ENCODE measurements at regions not wholly inside any gene's neighbourhood (a gene's known extent, or its start where the extent isn't known, plus 50 kb on each side); places are given as distances from the start of the nearest gene placed in this dataset.

GRCh38 chr1:8094481-8095241 is 68.6 kb upstream of the ERRFI1 start:
- H3K9me3 Mint-ChIP-seq, result no peaks in the 10 kb centered on the region
- H3K4me3 Mint-ChIP-seq, result no peak overlapping the region
- DNase-seq, result no peak
- peak overlapping the region in 2 of 6 donors; percentile 46 to 80 for H3K27ac Mint-ChIP-seq
- H3K36me3 Mint-ChIP-seq, result peaks cover 0 to 7% (median 3%) of the 10 kb centered on the region in 3 donors
- H3K4me1 Mint-ChIP-seq, result no peaks in the 10 kb centered on the region
- H3K27me3 Mint-ChIP-seq (ENCODE audit: low read depth in 3 of 3), result peaks cover 3 to 7% (median 4%) of the 10 kb centered on the region in 3 donors

- peak overlapping the region in 2 of 6 donors; percentile 16 to 23 for H3K27ac Mint-ChIP-seq
- H3K4me1 Mint-ChIP-seq, result no peaks in the 10 kb centered on the region
- H3K27me3 Mint-ChIP-seq (ENCODE audit: low read depth in 3 of 3), result peaks cover 3 to 6% (median 4%) of the 10 kb centered on the region in 3 donors
- no peak for DNase-seq
- H3K9me3 Mint-ChIP-seq, result no peaks in the 10 kb centered on the region
- H3K4me3 Mint-ChIP-seq, result no peak overlapping the region
- peaks cover 0 to 7% (median 3%) of the 10 kb centered on the region in 3 donors for H3K36me3 Mint-ChIP-seq
These were observed 67.3 kb upstream of the ERRFI1 start for GRCh38 chr1:8093221-8093980.

DNA sequence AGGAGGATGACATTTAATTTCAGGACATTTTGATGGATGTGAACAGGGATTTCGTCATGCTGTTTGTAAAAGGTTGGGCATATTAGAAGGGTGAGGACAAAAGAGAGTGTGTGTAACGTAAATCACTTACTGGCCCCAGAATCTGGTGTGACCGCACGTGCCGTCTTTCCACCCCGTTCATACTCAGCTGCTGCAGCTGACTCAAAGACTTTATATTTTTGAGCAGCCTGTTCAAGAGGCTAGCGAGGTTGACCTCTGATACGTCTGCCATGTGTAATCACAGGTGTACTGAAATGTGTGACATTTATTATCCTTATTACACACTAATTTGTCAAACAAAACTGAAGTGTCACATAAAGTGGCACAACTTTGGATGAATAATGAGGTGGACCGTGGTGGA is 66.5 kb upstream of the ERRFI1 start:
- no peak overlapping the region for H3K4me3 Mint-ChIP-seq
- no peaks in the 10 kb centered on the region for H3K9me3 Mint-ChIP-seq
- DNase-seq, result no peak
- H3K36me3 Mint-ChIP-seq, result peaks cover 0 to 7% (median 3%) of the 10 kb centered on the region in 3 donors
- H3K27me3 Mint-ChIP-seq (ENCODE audit: low read depth in 3 of 3), result peaks cover 3 to 7% (median 4%) of the 10 kb centered on the region in 3 donors
- no peak overlapping the region for H3K27ac Mint-ChIP-seq
- H3K4me1 Mint-ChIP-seq, result no peaks in the 10 kb centered on the region

DNA sequence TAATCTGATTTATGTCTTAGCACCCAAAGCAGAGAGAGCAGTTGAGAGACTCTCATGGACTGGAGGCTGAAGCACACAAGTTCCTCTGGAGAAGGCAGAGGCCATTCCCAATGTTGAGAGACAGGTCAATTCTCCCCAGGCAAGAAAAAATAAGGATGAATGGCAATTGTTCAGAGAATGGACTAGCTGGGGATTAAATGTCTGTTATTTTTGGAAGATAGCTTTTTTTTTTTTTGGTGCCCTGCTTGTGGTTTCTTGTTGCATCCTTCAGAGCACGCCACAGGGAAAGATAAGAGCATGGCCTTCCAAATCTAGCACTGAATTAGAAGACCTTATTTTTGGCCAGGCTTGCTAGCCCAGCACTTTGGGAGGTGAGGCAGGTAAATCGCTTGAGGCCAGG is 65.6 kb upstream of the ERRFI1 start:
- no peak overlapping the region for H3K4me3 Mint-ChIP-seq
- no peak for DNase-seq
- no peaks in the 10 kb centered on the region for H3K4me1 Mint-ChIP-seq
- peaks cover 0 to 7% (median 3%) of the 10 kb centered on the region in 3 donors for H3K36me3 Mint-ChIP-seq
- H3K9me3 Mint-ChIP-seq, result no peaks in the 10 kb centered on the region
- peaks cover 4 to 12% (median 5%) of the 10 kb centered on the region in 3 donors for H3K27me3 Mint-ChIP-seq (ENCODE audit: low read depth in 3 of 3)
- H3K27ac Mint-ChIP-seq, result peak overlapping the region in 2 of 6 donors; percentile 18 to 47

DNA sequence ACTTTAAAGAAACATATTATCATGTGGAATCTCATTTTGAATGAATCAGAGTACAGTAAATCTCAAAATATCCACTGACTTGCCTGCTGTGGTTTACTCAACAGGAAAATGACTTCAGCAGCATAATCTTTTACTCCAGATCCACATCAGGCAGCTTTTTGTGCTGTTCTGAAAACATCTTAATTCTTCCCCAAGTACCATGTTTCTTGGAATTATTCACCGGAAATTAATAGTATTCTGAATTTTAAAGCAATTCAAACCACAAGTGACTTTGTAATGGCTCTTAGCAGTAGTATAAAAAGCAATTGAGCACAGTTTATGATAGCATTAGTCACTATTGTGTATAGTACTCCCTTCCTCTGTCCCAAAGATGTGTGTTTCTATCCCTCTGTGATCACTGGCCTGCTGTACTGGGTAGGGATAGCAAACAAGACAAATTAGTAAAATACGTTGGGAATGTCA is 64.2 kb upstream of the ERRFI1 start:
- no peaks in the 10 kb centered on the region for H3K9me3 Mint-ChIP-seq
- peaks cover 0 to 7% (median 3%) of the 10 kb centered on the region in 3 donors for H3K36me3 Mint-ChIP-seq
- no peaks in the 10 kb centered on the region for H3K4me1 Mint-ChIP-seq
- H3K27me3 Mint-ChIP-seq (ENCODE audit: low read depth in 3 of 3), result peaks cover 4 to 12% (median 5%) of the 10 kb centered on the region in 3 donors
- no peak for DNase-seq
- no peak overlapping the region for H3K4me3 Mint-ChIP-seq
- H3K27ac Mint-ChIP-seq, result peak overlapping the region in 1 of 6 donors; percentile 22

DNA sequence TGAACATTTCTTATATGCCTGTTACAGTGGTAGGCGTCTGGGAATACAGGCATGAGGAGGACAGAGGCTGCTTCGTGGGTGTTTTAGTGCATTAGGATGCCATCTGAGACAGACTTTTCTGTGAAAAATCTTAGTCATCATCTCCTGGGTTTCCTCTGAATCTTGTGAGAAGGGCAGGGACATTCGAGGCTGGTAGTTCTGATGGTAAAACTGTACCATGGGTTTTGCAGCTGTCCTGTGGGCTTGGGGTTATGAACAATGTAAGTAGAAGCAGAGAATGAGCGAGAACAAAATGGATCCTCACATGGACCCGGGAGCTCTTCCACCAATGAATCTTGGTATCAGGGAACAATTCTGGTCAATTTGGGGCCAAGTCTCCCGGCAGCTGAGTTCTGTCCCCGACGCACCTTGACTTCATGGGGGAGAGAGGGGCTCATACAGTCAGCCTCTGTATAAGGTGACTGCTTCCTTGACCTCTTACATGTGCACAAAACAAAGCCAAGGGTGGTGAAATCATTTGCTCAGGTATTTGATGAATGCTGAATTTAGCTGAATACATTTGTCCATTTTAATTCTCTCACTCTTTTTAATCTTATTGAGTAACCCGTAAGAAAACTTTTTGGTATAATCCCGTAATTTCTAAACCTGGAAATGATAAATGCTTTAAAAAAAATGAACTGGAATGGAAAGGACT is 63.6 kb upstream of the ERRFI1 start:
- no peaks in the 10 kb centered on the region for H3K9me3 Mint-ChIP-seq
- peaks cover under 1 to 9% (median 5%) of the 10 kb centered on the region in 3 donors for H3K27me3 Mint-ChIP-seq (ENCODE audit: low read depth in 3 of 3)

DNA sequence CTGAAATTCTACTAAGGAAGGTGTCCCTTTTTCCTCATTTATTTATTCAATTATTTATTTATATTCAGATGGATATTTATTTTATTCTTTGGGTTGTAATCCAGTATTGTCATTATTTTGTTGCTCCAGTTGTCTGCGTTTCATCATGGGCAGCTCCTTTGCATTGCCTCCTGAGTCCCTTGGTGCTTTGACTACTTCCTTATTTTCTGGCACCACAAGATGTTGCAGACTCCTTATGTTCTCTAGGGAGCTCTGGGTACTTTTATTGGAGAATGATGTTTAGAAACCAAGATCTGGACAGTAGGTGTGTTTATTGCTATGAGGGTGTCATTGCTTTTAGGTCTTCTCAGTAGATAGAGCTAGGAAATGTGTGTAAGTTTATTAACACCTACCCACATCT is 59.9 kb upstream of the ERRFI1 start:
- Mint-ChIP-seq H3K4me3 (no peak overlapping the region), H3K27me3 (ENCODE audit: low read depth in 3 of 3) (peaks cover 2 to 9% (median 2%) of the 10 kb centered on the region in 3 donors), H3K9me3 (no peaks in the 10 kb centered on the region), H3K36me3 (no peaks in the 10 kb centered on the region), H3K27ac (no peak overlapping the region), H3K4me1 (no peaks in the 10 kb centered on the region)
- no peak for DNase-seq

More for the DNA sequence above, 63.6 kb upstream of the ERRFI1 start:
- Mint-ChIP-seq H3K27ac (no peak overlapping the region), H3K36me3 (peaks cover 0 to 7% (median 3%) of the 10 kb centered on the region in 3 donors), H3K4me3 (no peak overlapping the region), H3K4me1 (no peaks in the 10 kb centered on the region)
- DNase-seq, result no peak

DNA sequence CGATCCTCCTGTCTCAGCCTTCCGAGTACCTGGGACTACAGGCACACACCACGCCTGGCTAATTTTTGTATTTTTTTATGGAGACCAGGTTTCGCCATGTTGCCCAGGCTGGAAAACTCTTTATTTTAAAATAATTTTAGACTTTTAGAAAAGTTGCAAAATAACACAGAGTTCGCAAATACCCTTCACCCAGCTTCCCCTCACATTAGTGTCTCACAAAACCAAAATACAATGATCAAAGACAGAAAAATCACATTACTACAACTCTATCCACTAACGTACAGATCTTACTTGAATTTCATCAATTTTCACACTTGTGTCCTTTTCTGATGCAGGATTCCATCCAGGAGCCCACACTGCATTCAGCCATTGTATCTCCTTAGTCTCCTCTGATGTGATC is 58.8 kb upstream of the ERRFI1 start:
- Mint-ChIP-seq H3K27me3 (ENCODE audit: low read depth in 3 of 3) (peaks cover 2 to 9% (median 8%) of the 10 kb centered on the region in 3 donors), H3K36me3 (no peaks in the 10 kb centered on the region), H3K4me3 (no peak overlapping the region), H3K4me1 (no peaks in the 10 kb centered on the region), H3K27ac (no peak overlapping the region), H3K9me3 (no peaks in the 10 kb centered on the region)
- no peak for DNase-seq

- Mint-ChIP-seq H3K36me3 (no peaks in the 10 kb centered on the region), H3K4me3 (no peak overlapping the region), H3K4me1 (no peaks in the 10 kb centered on the region), H3K9me3 (no peaks in the 10 kb centered on the region), H3K27me3 (ENCODE audit: low read depth in 3 of 3) (peaks cover 2 to 11% (median 9%) of the 10 kb centered on the region in 3 donors), H3K27ac (no peak overlapping the region)
- DNase-seq, result no peak
These were observed 57.8 kb upstream of the ERRFI1 start for GRCh38 chr1:8083739-8084484.

DNA sequence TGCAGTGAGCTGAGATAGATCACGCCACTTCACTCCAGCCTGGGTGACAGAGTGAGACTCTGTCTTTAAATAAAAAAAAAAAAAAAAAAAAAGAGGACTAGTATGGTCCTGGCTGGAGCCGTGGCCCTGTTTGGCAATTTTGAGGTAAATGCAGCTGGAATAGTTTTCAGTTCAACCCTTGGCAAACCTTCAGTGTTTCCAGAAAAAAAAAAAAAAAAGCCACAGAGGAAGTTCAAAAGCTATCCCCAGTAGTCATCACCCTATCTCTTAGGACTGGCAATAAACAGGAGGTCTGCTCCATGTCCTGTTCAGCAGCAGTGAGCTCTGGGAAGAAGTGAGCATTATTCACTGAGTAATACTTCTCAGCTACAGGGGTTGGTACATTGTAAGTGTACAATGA is 56.8 kb upstream of the ERRFI1 start:
- no peaks in the 10 kb centered on the region for H3K4me1 Mint-ChIP-seq
- no peak overlapping the region for H3K4me3 Mint-ChIP-seq
- no peaks in the 10 kb centered on the region for H3K9me3 Mint-ChIP-seq
- no peak overlapping the region for H3K27ac Mint-ChIP-seq
- no peak for DNase-seq
- no peaks in the 10 kb centered on the region for H3K36me3 Mint-ChIP-seq
- peaks cover 2 to 15% (median 12%) of the 10 kb centered on the region in 3 donors for H3K27me3 Mint-ChIP-seq (ENCODE audit: low read depth in 3 of 3)

DNA sequence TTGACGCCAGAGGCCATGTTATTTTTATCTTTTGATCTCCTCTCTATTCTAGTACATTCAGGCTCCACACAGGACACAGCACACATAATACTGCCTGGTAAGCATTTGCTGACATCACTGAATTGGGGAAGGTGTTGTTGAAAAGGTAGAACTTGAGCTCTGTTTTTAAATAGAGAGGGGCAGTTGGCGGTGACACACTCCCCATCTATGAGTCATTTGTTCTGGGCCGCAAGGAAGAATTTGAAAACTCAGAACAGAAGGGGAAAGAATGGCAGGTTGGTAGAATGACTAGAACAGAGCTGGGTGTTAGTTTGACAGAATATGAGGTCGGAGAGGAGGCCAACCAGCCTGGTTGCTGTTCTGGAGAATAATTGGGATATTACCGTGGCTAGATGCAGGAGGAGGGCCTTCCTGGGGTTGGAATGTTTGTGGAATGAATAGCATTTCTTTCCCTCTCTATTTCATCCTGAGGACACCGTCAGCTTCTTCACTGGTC is 52.1 kb upstream of the ERRFI1 start:
- DNase-seq, result no peak
- peaks cover 2 to 17% (median 4%) of the 10 kb centered on the region in 3 donors for H3K27me3 Mint-ChIP-seq (ENCODE audit: low read depth in 3 of 3)
- H3K4me1 Mint-ChIP-seq, result no peaks in the 10 kb centered on the region
- no peak overlapping the region for H3K27ac Mint-ChIP-seq
- no peaks in the 10 kb centered on the region for H3K36me3 Mint-ChIP-seq
- H3K9me3 Mint-ChIP-seq, result no peaks in the 10 kb centered on the region
- H3K4me3 Mint-ChIP-seq, result no peak overlapping the region

DNA sequence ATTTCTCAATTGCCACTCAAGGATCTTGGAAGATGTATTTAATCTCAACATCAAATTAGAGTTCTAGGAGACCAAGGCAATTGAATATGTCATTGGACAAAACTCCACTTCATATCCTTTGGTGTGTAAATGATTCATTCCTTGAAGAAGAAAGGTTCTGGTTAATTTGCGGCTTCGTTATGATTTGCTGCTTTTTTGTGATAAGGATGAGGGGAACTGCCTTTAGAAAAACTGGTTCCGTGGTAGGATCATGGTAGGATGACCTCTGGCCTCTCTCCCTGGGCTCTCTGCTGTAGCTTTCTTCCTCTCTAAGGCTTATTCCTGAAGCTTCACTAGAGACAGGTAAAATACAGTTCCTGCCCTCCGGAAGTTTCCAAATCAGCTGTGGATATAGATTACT is 51.5 kb upstream of the ERRFI1 start:
- H3K4me3 Mint-ChIP-seq, result no peak overlapping the region
- DNase-seq, result no peak
- H3K27me3 Mint-ChIP-seq (ENCODE audit: low read depth in 3 of 3), result peaks cover 2 to 17% (median 4%) of the 10 kb centered on the region in 3 donors
- H3K4me1 Mint-ChIP-seq, result no peaks in the 10 kb centered on the region
- peak overlapping the region in 1 of 6 donors; percentile 30 for H3K27ac Mint-ChIP-seq
- no peaks in the 10 kb centered on the region for H3K36me3 Mint-ChIP-seq
- no peaks in the 10 kb centered on the region for H3K9me3 Mint-ChIP-seq

GRCh38 chr1:8077120-8077573 is 51.0 kb upstream of the ERRFI1 start:
- Mint-ChIP-seq H3K9me3 (no peaks in the 10 kb centered on the region), H3K27ac (no peak overlapping the region), H3K27me3 (ENCODE audit: low read depth in 3 of 3) (peaks cover 2 to 17% (median 4%) of the 10 kb centered on the region in 3 donors), H3K36me3 (no peaks in the 10 kb centered on the region), H3K4me3 (no peak overlapping the region), H3K4me1 (no peaks in the 10 kb centered on the region)
- DNase-seq, result no peak
